ENCODE measurements at regions not wholly inside any gene's neighbourhood (a gene's known extent, or its start where the extent isn't known, plus 50 kb on each side); places are given as distances from the start of the nearest gene placed in this dataset.

- Histone ChIP-seq H3K9me3 (ENCODE audit: insufficient read depth, low read length, severe bottlenecking) (no peaks in the 10 kb centered on the region), H3K27me3 (ENCODE audit: insufficient read depth, low read length, poor library complexity) (no peaks in the 10 kb centered on the region), H3K4me2 (ENCODE audit: insufficient read depth, low read length) (no peak overlapping the region), H4K20me1 (ENCODE audit: insufficient read depth, low read length) (no peaks in the 10 kb centered on the region), H3K79me2 (ENCODE audit: insufficient read depth, low read length) (no peaks in the 10 kb centered on the region), H3K4me1 (ENCODE audit: insufficient read depth, low read length) (no peaks in the 10 kb centered on the region), H3K27ac (ENCODE audit: low read length) (no peak overlapping the region), H2AFZ (ENCODE audit: low read depth, low read length) (no peak overlapping the region), H3K36me3 (ENCODE audit: insufficient read depth, low read length) (no peaks in the 10 kb centered on the region), H3K4me3 (ENCODE audit: low read depth in 1 of 2, low read length in 2 of 2) (no peak overlapping the region), H3K9ac (ENCODE audit: low read depth, low read length) (no peak overlapping the region)
- TF ChIP-seq EZH2 (IDR thresholded peaks at IDR 0.05; ENCODE audit: borderline replicate concordance, low read depth, low read length, severe bottlenecking): no peak
- no peak for TF ChIP-seq CTCF (IDR thresholded peaks at IDR 0.05; ENCODE audit: borderline replicate concordance, extremely low read depth, low read length, poor library complexity, severe bottlenecking)
- DNase-seq (no peak), ATAC-seq (ENCODE audit: insufficient read depth, low read depth) (no peak)
These were observed 333.4 kb upstream of the CCDC196 start for GRCh38 chr14:66152747-66153146.

GRCh38 chr14:66163023-66163422 lies 323.1 kb upstream of the CCDC196 start:
- no peak overlapping the region for H2AFZ ChIP-seq (ENCODE audit: low read depth, low read length)
- no peak overlapping the region for H3K4me2 ChIP-seq (ENCODE audit: insufficient read depth, low read length)
- H3K9me3 ChIP-seq (ENCODE audit: insufficient read depth, low read length, severe bottlenecking): no peaks in the 10 kb centered on the region
- H3K4me3 ChIP-seq (ENCODE audit: low read depth in 1 of 2, low read length in 2 of 2): no peak overlapping the region
- H3K27me3 ChIP-seq (ENCODE audit: insufficient read depth, low read length, poor library complexity): no peaks in the 10 kb centered on the region
- no peak overlapping the region for H3K9ac ChIP-seq (ENCODE audit: low read depth, low read length)
- ATAC-seq (ENCODE audit: insufficient read depth, low read depth): no peak
- no peaks in the 10 kb centered on the region for H3K4me1 ChIP-seq (ENCODE audit: insufficient read depth, low read length)
- no peaks in the 10 kb centered on the region for H3K36me3 ChIP-seq (ENCODE audit: insufficient read depth, low read length)
- no peaks in the 10 kb centered on the region for H4K20me1 ChIP-seq (ENCODE audit: insufficient read depth, low read length)
- TF ChIP-seq EZH2 (IDR thresholded peaks at IDR 0.05; ENCODE audit: borderline replicate concordance, low read depth, low read length, severe bottlenecking) (no peak), CTCF (IDR thresholded peaks at IDR 0.05; ENCODE audit: borderline replicate concordance, extremely low read depth, low read length, poor library complexity, severe bottlenecking) (no peak)
- no peak overlapping the region for H3K27ac ChIP-seq (ENCODE audit: low read length)
- H3K79me2 ChIP-seq (ENCODE audit: insufficient read depth, low read length): no peaks in the 10 kb centered on the region
- DNase-seq: no peak

- ATAC-seq (ENCODE audit: insufficient read depth, low read depth) (no peak), DNase-seq (no peak)
- H3K79me2 ChIP-seq (ENCODE audit: insufficient read depth, low read length): no peaks in the 10 kb centered on the region
- no peaks in the 10 kb centered on the region for H4K20me1 ChIP-seq (ENCODE audit: insufficient read depth, low read length)
- H3K4me3 ChIP-seq (ENCODE audit: low read depth in 1 of 2, low read length in 2 of 2): no peak overlapping the region
- H3K9me3 ChIP-seq (ENCODE audit: insufficient read depth, low read length, severe bottlenecking): no peaks in the 10 kb centered on the region
- no peak for TF ChIP-seq CTCF (IDR thresholded peaks at IDR 0.05; ENCODE audit: borderline replicate concordance, extremely low read depth, low read length, poor library complexity, severe bottlenecking)
- TF ChIP-seq EZH2 (IDR thresholded peaks at IDR 0.05; ENCODE audit: borderline replicate concordance, low read depth, low read length, severe bottlenecking): no peak
- no peaks in the 10 kb centered on the region for H3K4me1 ChIP-seq (ENCODE audit: insufficient read depth, low read length)
- no peak overlapping the region for H3K27ac ChIP-seq (ENCODE audit: low read length)
- no peaks in the 10 kb centered on the region for H3K36me3 ChIP-seq (ENCODE audit: insufficient read depth, low read length)
- H2AFZ ChIP-seq (ENCODE audit: low read depth, low read length): no peak overlapping the region
- no peak overlapping the region for H3K9ac ChIP-seq (ENCODE audit: low read depth, low read length)
- H3K27me3 ChIP-seq (ENCODE audit: insufficient read depth, low read length, poor library complexity): no peaks in the 10 kb centered on the region
- no peak overlapping the region for H3K4me2 ChIP-seq (ENCODE audit: insufficient read depth, low read length)
These were observed 320.8 kb upstream of the CCDC196 start for GRCh38 chr14:66165337-66165736.

GRCh38 chr14:66174453-66174891 lies 311.7 kb upstream of the CCDC196 start:
- DNase-seq (no peak), ATAC-seq (ENCODE audit: insufficient read depth, low read depth) (no peak)
- no peaks in the 10 kb centered on the region for H3K9me3 ChIP-seq (ENCODE audit: insufficient read depth, low read length, severe bottlenecking)
- H3K36me3 ChIP-seq (ENCODE audit: insufficient read depth, low read length): no peaks in the 10 kb centered on the region
- H3K9ac ChIP-seq (ENCODE audit: low read depth, low read length): no peak overlapping the region
- no peak overlapping the region for H3K4me3 ChIP-seq (ENCODE audit: low read depth in 1 of 2, low read length in 2 of 2)
- H3K79me2 ChIP-seq (ENCODE audit: insufficient read depth, low read length): no peaks in the 10 kb centered on the region
- no peak overlapping the region for H3K27ac ChIP-seq (ENCODE audit: low read length)
- H3K4me2 ChIP-seq (ENCODE audit: insufficient read depth, low read length): no peak overlapping the region
- no peaks in the 10 kb centered on the region for H3K4me1 ChIP-seq (ENCODE audit: insufficient read depth, low read length)
- no peak overlapping the region for H2AFZ ChIP-seq (ENCODE audit: low read depth, low read length)
- peaks cover 5% of the 10 kb centered on the region for H3K27me3 ChIP-seq (ENCODE audit: insufficient read depth, low read length, poor library complexity)
- H4K20me1 ChIP-seq (ENCODE audit: insufficient read depth, low read length): no peaks in the 10 kb centered on the region
- TF ChIP-seq CTCF (IDR thresholded peaks at IDR 0.05; ENCODE audit: borderline replicate concordance, extremely low read depth, low read length, poor library complexity, severe bottlenecking): no peak
- no peak for TF ChIP-seq EZH2 (IDR thresholded peaks at IDR 0.05; ENCODE audit: borderline replicate concordance, low read depth, low read length, severe bottlenecking)
